ENCODE measurements at regions not wholly inside any gene's neighbourhood (a gene's known extent, or its start where the extent isn't known, plus 50 kb on each side); places are given as distances from the start of the nearest gene placed in this dataset.

GRCh38 chr5:171710451-171711024 lies 75.1 kb upstream of the SMIM23 start:
- ATAC-seq (no peak), DNase-seq (no peak)
- peaks cover 0 to 5% of the 10 kb centered on the region in 2 donors for H3K27me3 Mint-ChIP-seq (ENCODE audit: low read depth in 2 of 2)
- H3K27ac ChIP-seq (ENCODE audit: low read length), result no peak overlapping the region
- no peak overlapping the region for H3K4me3 Mint-ChIP-seq
- TF ChIP-seq CTCF (IDR thresholded peaks at IDR 0.05), result no peak
- no peaks in the 10 kb centered on the region for H3K4me1 ChIP-seq (ENCODE audit: control insufficient read depth, insufficient read depth, low read length)
- intact Hi-C loops (cut with micrococcal nuclease), result no loop called here
- no peaks in the 10 kb centered on the region for H3K9me3 ChIP-seq (ENCODE audit: control insufficient read depth, insufficient read depth, low read length)
- no peaks in the 10 kb centered on the region for H3K9me3 Mint-ChIP-seq
- no peak overlapping the region for H3K4me3 ChIP-seq (ENCODE audit: low read length)
- H3K36me3 Mint-ChIP-seq, result no peaks in the 10 kb centered on the region
- no peak overlapping the region for H3K27ac Mint-ChIP-seq
- no peaks in the 10 kb centered on the region for H3K4me1 Mint-ChIP-seq
- H3K27me3 ChIP-seq (ENCODE audit: control insufficient read depth, insufficient read depth, low read length), result no peaks in the 10 kb centered on the region
- WGBS (ENCODE audit: insufficient coverage), result 95% methylated on average over 5 of the region's 5 CpGs
- no peaks in the 10 kb centered on the region for H3K36me3 ChIP-seq (ENCODE audit: control insufficient read depth, insufficient read depth, low read length)

GRCh38 chr5:171711571-171711970 lies 74.0 kb upstream of the SMIM23 start:
- no peak overlapping the region for H3K4me3 Mint-ChIP-seq
- 93% methylated on average over 6 of the region's 6 CpGs for WGBS (ENCODE audit: insufficient coverage)

DNA sequence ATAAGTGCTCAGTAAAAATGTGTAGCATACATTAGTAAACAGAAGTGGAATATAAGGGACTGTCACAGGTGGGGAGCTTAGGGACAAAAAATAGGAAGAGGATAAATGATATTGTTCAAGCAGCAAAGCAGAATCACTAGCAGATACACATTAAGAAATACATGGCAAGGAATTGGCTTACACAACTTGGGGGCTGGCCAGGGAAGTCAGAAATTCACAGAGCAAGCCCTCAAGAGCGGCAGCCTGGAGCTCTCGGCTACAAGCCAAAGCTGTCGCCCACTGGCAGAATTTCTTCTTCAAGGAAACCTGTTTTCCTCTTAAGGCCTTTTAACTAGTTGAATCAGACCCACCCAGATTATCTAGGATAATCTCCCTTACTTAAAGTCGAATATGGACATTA lies 73.0 kb upstream of the SMIM23 start:
- H3K9me3 ChIP-seq (ENCODE audit: control insufficient read depth, insufficient read depth, low read length), result no peaks in the 10 kb centered on the region
- no peak for TF ChIP-seq CTCF (IDR thresholded peaks at IDR 0.05)
- intact Hi-C loops (cut with micrococcal nuclease), result no loop called here
- no peaks in the 10 kb centered on the region for H3K4me1 Mint-ChIP-seq
- H3K4me3 ChIP-seq (ENCODE audit: low read length), result no peak overlapping the region
- 90% methylated on average over 4 of the region's 4 CpGs for WGBS (ENCODE audit: insufficient coverage)
- no peaks in the 10 kb centered on the region for H3K27me3 ChIP-seq (ENCODE audit: control insufficient read depth, insufficient read depth, low read length)
- peaks cover 6 to 7% of the 10 kb centered on the region in 2 donors for H3K27me3 Mint-ChIP-seq (ENCODE audit: low read depth in 2 of 2)
- no peak overlapping the region for H3K4me3 Mint-ChIP-seq
- ATAC-seq, result no peak
- no peaks in the 10 kb centered on the region for H3K36me3 ChIP-seq (ENCODE audit: control insufficient read depth, insufficient read depth, low read length)
- no peaks in the 10 kb centered on the region for H3K36me3 Mint-ChIP-seq
- H3K4me1 ChIP-seq (ENCODE audit: control insufficient read depth, insufficient read depth, low read length), result no peaks in the 10 kb centered on the region
- DNase-seq, result no peak
- H3K9me3 Mint-ChIP-seq, result no peaks in the 10 kb centered on the region
- no peak overlapping the region for H3K27ac Mint-ChIP-seq
- no peak overlapping the region for H3K27ac ChIP-seq (ENCODE audit: low read length)

More at GRCh38 chr5:171711571-171711970, 74.0 kb upstream of the SMIM23 start:
- ATAC-seq, result no peak
- H3K9me3 Mint-ChIP-seq, result no peaks in the 10 kb centered on the region
- no peak overlapping the region for H3K27ac Mint-ChIP-seq
- Histone ChIP-seq H3K9me3 (ENCODE audit: control insufficient read depth, insufficient read depth, low read length) (no peaks in the 10 kb centered on the region), H3K4me1 (ENCODE audit: control insufficient read depth, insufficient read depth, low read length) (no peaks in the 10 kb centered on the region), H3K27ac (ENCODE audit: low read length) (no peak overlapping the region), H3K27me3 (ENCODE audit: control insufficient read depth, insufficient read depth, low read length) (no peaks in the 10 kb centered on the region), H3K36me3 (ENCODE audit: control insufficient read depth, insufficient read depth, low read length) (no peaks in the 10 kb centered on the region), H3K4me3 (ENCODE audit: low read length) (no peak overlapping the region)
- no peaks in the 10 kb centered on the region for H3K36me3 Mint-ChIP-seq
- TF ChIP-seq CTCF (IDR thresholded peaks at IDR 0.05), result no peak
- DNase-seq, result no peak
- H3K4me1 Mint-ChIP-seq, result no peaks in the 10 kb centered on the region
- H3K27me3 Mint-ChIP-seq (ENCODE audit: low read depth in 2 of 2), result peaks cover 6 to 7% of the 10 kb centered on the region in 2 donors
- intact Hi-C loops (cut with micrococcal nuclease), result no loop called here

DNA sequence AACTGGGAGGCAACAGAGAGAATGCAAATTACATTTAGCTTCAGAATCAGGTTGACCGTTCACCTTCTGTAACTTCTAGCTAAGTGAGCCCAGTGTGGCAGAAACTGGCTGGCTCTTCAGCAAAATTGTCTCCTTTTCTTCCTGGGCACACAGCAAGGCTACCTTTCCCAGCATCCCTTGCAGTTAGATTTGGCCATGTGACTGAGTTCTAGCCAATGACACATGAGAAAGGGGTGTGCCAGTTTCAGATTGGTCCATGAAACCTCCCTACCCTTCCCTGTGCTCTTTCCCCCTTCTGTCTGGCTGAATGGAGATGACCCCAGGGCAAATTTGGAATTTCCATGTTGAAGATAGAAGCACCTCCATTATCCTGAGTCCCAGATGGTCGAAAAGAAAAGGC lies 72.5 kb upstream of the SMIM23 start:
- peaks cover 7% of the 10 kb centered on the region in 2 donors for H3K27me3 Mint-ChIP-seq (ENCODE audit: low read depth in 2 of 2)
- intact Hi-C loops (cut with micrococcal nuclease), result no loop called here
- H3K4me1 Mint-ChIP-seq, result no peaks in the 10 kb centered on the region
- Histone ChIP-seq H3K9me3 (ENCODE audit: control insufficient read depth, insufficient read depth, low read length) (no peaks in the 10 kb centered on the region), H3K27me3 (ENCODE audit: control insufficient read depth, insufficient read depth, low read length) (no peaks in the 10 kb centered on the region), H3K36me3 (ENCODE audit: control insufficient read depth, insufficient read depth, low read length) (no peaks in the 10 kb centered on the region), H3K27ac (ENCODE audit: low read length) (no peak overlapping the region), H3K4me1 (ENCODE audit: control insufficient read depth, insufficient read depth, low read length) (no peaks in the 10 kb centered on the region), H3K4me3 (ENCODE audit: low read length) (no peak overlapping the region)
- DNase-seq (no peak), ATAC-seq (no peak)
- no peak overlapping the region for H3K27ac Mint-ChIP-seq
- WGBS (ENCODE audit: insufficient coverage), result 95% methylated on average over 1 of the region's 2 CpGs
- no peak overlapping the region for H3K4me3 Mint-ChIP-seq
- no peaks in the 10 kb centered on the region for H3K36me3 Mint-ChIP-seq
- TF ChIP-seq CTCF (IDR thresholded peaks at IDR 0.05), result no peak
- no peaks in the 10 kb centered on the region for H3K9me3 Mint-ChIP-seq
